GM19238 (cell line): ENCODE measurements at regions not wholly inside any gene's neighbourhood (a gene's known extent, or its start where the extent isn't known, plus 50 kb on each side); places are given as distances from the start of the nearest gene placed in this dataset.

ENCODE experiments used
- DNase-seq: peaks from one replicate; pipeline ENCODE4 v3.0.0; 2011; ENCODE audit warnings: low spot score; ENCODE audit not compliant: insufficient read length

GRCh38 chr10:10855151-10855581 lies 162.5 kb upstream of the CELF2 start:
- DNase-seq = no peak

- DNase-seq = no peak
Observed at GRCh38 chr10:10860455-10860976, 157.2 kb upstream of the CELF2 start.

GRCh38 chr10:10865303-10865702 lies 152.4 kb upstream of the CELF2 start:
- DNase-seq = no peak

GRCh38 chr10:10865913-10866312 lies 151.8 kb upstream of the CELF2 start:
- no peak for DNase-seq

- no peak for DNase-seq
Observed at GRCh38 chr10:10869592-10869991, 148.1 kb upstream of the CELF2 start.

- DNase-seq = no peak
Observed at GRCh38 chr10:10870523-10871241, 147.0 kb upstream of the CELF2 start.

GRCh38 chr10:10871352-10871751 lies 146.3 kb upstream of the CELF2 start:
- DNase-seq = no peak

GRCh38 chr10:10872035-10872673 lies 145.5 kb upstream of the CELF2 start:
- DNase-seq = no peak

GRCh38 chr10:10872764-10873163 lies 144.9 kb upstream of the CELF2 start:
- DNase-seq = no peak

- no peak for DNase-seq
Observed at GRCh38 chr10:10873289-10873688, 144.4 kb upstream of the CELF2 start.

- DNase-seq = no peak
Observed at GRCh38 chr10:10873915-10874314, 143.8 kb upstream of the CELF2 start.

GRCh38 chr10:10878963-10879362 lies 138.7 kb upstream of the CELF2 start:
- DNase-seq = no peak

- no peak for DNase-seq
Observed at GRCh38 chr10:10881117-10881813, 136.4 kb upstream of the CELF2 start.

- DNase-seq = no peak
Observed at GRCh38 chr10:10883737-10884136, 133.9 kb upstream of the CELF2 start.

- DNase-seq = no peak
Observed at GRCh38 chr10:10886861-10887531, 130.7 kb upstream of the CELF2 start.

- DNase-seq = no peak
Observed at GRCh38 chr10:10891124-10892082, 126.3 kb upstream of the CELF2 start.

GRCh38 chr10:10892290-10892875 lies 125.3 kb upstream of the CELF2 start:
- no peak for DNase-seq

- DNase-seq = no peak
Observed at GRCh38 chr10:10897400-10897799, 120.3 kb upstream of the CELF2 start.

GRCh38 chr10:10901906-10902305 lies 115.8 kb upstream of the CELF2 start:
- DNase-seq = no peak

GRCh38 chr10:10902951-10903350 lies 114.7 kb upstream of the CELF2 start:
- no peak for DNase-seq
